ENCODE measurements at regions not wholly inside any gene's neighbourhood (a gene's known extent, or its start where the extent isn't known, plus 50 kb on each side); places are given as distances from the start of the nearest gene placed in this dataset.
A peak's percentile ranks its signal among the peaks of the same experiment; 100 is the strongest.

DNA sequence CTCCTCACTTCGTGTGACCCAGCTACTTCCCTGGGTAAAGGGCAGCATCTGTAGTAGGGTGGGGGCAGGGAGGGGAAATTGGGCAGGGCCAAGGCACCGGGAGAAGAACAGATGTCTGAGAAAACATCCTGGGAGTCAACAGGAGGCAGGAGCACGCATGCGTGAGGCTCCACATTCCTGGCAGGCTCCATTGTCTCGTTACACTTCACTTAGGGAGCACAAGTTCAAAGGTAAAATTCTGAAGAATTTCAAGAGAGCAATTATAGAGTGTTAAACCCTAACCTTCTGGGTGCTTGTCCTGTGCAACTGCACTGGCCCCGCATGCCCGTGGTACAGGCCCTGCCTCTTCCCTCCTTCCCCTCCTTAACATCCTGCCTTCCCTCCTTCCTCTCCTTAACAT is 79.6 kb upstream of the POMP start:
- no peak overlapping the region; the same call in 1 of the 2 replicates for H2AFZ ChIP-seq (ENCODE audit: low read length)
- H2AK5ac ChIP-seq (ENCODE audit: low read depth, low read length): 0 out of 2 replicates have a peak overlapping the region, but pooled peaks have one; percentile 76
- 0 out of 2 replicates have a peak overlapping the region, but pooled peaks have one; percentile 32 for H2BK5ac ChIP-seq (ENCODE audit: low read depth, low read length)

More for the DNA sequence above, 79.6 kb upstream of the POMP start:
- Histone ChIP-seq H3K23ac (ENCODE audit: insufficient read length) (no peak overlapping the region), H3K23me2 (ENCODE audit: low read depth, low read length) (no peaks in the 10 kb centered on the region), H3K27ac (ENCODE audit: low read depth, low read length) (no peak overlapping the region), H4K91ac (replicated peaks; ENCODE audit: insufficient read length, low read length) (no peak overlapping the region), H3K36me3 (ENCODE audit: control insufficient read depth in 2 of 4, insufficient read depth in 4 of 4, low read length in 3 of 4) (no peaks in the 10 kb centered on the region), H4K8ac (ENCODE audit: extremely low read depth, insufficient read depth, low read length) (no peak overlapping the region), H3K79me2 (ENCODE audit: control insufficient read depth in 1 of 2, insufficient read depth in 2 of 2, low read length in 2 of 2) (no peaks in the 10 kb centered on the region), H2BK15ac (ENCODE audit: low read length) (no peak overlapping the region), H3K27me3 (replicated peaks in 1 of 4; ENCODE audit: control insufficient read depth in 3 of 4, extremely low read depth in 1 of 4, insufficient read depth in 3 of 4, low read length in 3 of 4) (no peaks in the 10 kb centered on the region; a peak in 2 of 7 replicates), H4K5ac (ENCODE audit: insufficient read length, low read depth, low read length) (no peak overlapping the region), H2BK12ac (ENCODE audit: low read depth, low read length) (0 out of 2 replicates have a peak overlapping the region, but pooled peaks have one; percentile 65), H3K56ac (replicated peaks; ENCODE audit: insufficient read length, low read depth, low read length) (no peak overlapping the region), H3K14ac (ENCODE audit: insufficient read length) (no peak overlapping the region), H3K4me3 (ENCODE audit: extremely low read depth in 1 of 4, insufficient read depth in 2 of 4, low read depth in 3 of 4, low read length in 4 of 4) (no peak overlapping the region), H3K9me3 (ENCODE audit: insufficient read depth in 2 of 2, low read depth in 1 of 2, low read length in 1 of 2) (no peaks in the 10 kb centered on the region), H3K9ac (replicated peaks in 1 of 4; ENCODE audit: extremely low read depth in 1 of 4, low read depth in 3 of 4, low read length in 3 of 4) (no peak overlapping the region), H2BK20ac (ENCODE audit: low read length) (peak overlapping the region; percentile 80; the same call in 1 of the 2 replicates), H2BK120ac (replicated peaks; ENCODE audit: low read depth, low read length) (no peak overlapping the region), H4K20me1 (replicated peaks in 1 of 2; ENCODE audit: control insufficient read depth in 1 of 2, insufficient read depth in 2 of 2, low read length in 2 of 2) (no peaks in the 10 kb centered on the region), H3K4ac (replicated peaks; ENCODE audit: insufficient read length, low read depth, low read length) (no peak overlapping the region), H3K18ac (ENCODE audit: extremely low read depth, low read length) (peak overlapping the region; percentile 63; the same call in 1 of the 2 replicates), H3K4me2 (ENCODE audit: insufficient read depth in 1 of 2, low read depth in 2 of 2, low read length in 2 of 2) (no peak overlapping the region), H3K79me1 (ENCODE audit: low read depth, low read length) (no peaks in the 10 kb centered on the region), H3K4me1 (replicated peaks in 1 of 4; ENCODE audit: control insufficient read depth in 3 of 4, insufficient read depth in 4 of 4, low read length in 3 of 4) (peaks cover 0 to 6% (median 5%) of the 10 kb centered on the region in 4 experiments; a peak in 5 of 7 replicates)
- CTCF ChIA-PET (ENCODE audit: partially characterized antibody): interaction anchor here (1.4 kb wide), 1 partner anchor 12 kb away, joined by 4 read pairs; no protein-coding TSS in a partner anchor
- 0 out of 4 replicates have a peak, but pooled peaks of 1 of the 2 experiments have one; percentile 34 for TF ChIP-seq HDAC2 (IDR thresholded peaks at IDR 0.05; ENCODE audit: borderline replicate concordance in 1 of 2, low read depth in 2 of 2, low read length in 2 of 2)
- TF ChIP-seq FOSL1 (IDR thresholded peaks at IDR 0.05; ENCODE audit: insufficient read depth, low read depth, low read length): no peak
- TF ChIP-seq, protein P1, sequence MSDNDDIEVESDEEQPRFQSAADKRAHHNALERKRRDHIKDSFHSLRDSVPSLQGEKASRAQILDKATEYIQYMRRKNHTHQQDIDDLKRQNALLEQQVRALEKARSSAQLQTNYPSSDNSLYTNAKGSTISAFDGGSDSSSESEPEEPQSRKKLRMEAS (IDR thresholded peaks at IDR 0.05): peak; percentile 29; the same call in 1 of the 2 replicates
- TF ChIP-seq CHD1 (IDR thresholded peaks at IDR 0.05; ENCODE audit: low read depth, low read length): no peak
- TF ChIP-seq TEAD4 (IDR thresholded peaks at IDR 0.05; ENCODE audit: low read depth, low read length): peak; percentile 78
- 0 out of 2 replicates have a peak, but pooled peaks have one; percentile 13 for TF ChIP-seq CHD2 (IDR thresholded peaks at IDR 0.05; ENCODE audit: low read length)
- no peak for TF ChIP-seq USF2 (IDR thresholded peaks at IDR 0.05; ENCODE audit: low read length)
- no peak for TF ChIP-seq TAF1 (IDR thresholded peaks at IDR 0.05; ENCODE audit: low read depth, low read length)
- TF ChIP-seq YY1 (IDR thresholded peaks at IDR 0.05; ENCODE audit: low read depth, low read length): 0 out of 2 replicates have a peak, but pooled peaks have one; percentile 30
- TF ChIP-seq CEBPB (IDR thresholded peaks at IDR 0.05; ENCODE audit: low read depth, low read length): no peak
- TF ChIP-seq, protein P2, sequence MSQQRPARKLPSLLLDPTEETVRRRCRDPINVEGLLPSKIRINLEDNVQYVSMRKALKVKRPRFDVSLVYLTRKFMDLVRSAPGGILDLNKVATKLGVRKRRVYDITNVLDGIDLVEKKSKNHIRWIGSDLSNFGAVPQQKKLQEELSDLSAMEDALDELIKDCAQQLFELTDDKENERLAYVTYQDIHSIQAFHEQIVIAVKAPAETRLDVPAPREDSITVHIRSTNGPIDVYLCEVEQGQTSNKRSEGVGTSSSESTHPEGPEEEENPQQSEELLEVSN (IDR thresholded peaks at IDR 0.05): peak; percentile 11; the same call in 1 of the 2 replicates
- 0 out of 2 replicates have a peak, but pooled peaks have one; percentile 36 for TF ChIP-seq TCF12 (IDR thresholded peaks at IDR 0.05; ENCODE audit: low read depth, low read length)
- POLR2A ChIA-PET (ENCODE audit: partially characterized antibody): no interaction called here
- 73% methylated on average over 7 of the region's 7 CpGs; no CpG with 5 or more reads in 1 of the 2 experiments for WGBS, 2 experiments (ENCODE audit: extremely low coverage in 1 of 2, insufficient coverage in 1 of 2, insufficient read length in 1 of 2, insufficient replicate concordance in 2 of 2, low coverage in 1 of 2, low lambda C conversion rate in 2 of 2, missing lambda C conversion rate in 1 of 2)
- peak; percentile 48 for FAIRE-seq
- DNase-seq (ENCODE audit: low read depth in 1 of 2, low spot score in 2 of 2): no peak
